ENCODE measurements at regions not wholly inside any gene's neighbourhood (a gene's known extent, or its start where the extent isn't known, plus 50 kb on each side); places are given as distances from the start of the nearest gene placed in this dataset.

GRCh38 chr22:48746789-48747425 lies 1080.8 kb downstream of the BRD1 start:
- DNase-seq (ENCODE audit: low spot score), result no peak

- DNase-seq (ENCODE audit: low spot score), result no peak
Measured at GRCh38 chr22:48745842-48746788, 1081.6 kb downstream of the BRD1 start.

- no peak for DNase-seq (ENCODE audit: low spot score)
Measured at GRCh38 chr22:48744967-48745841, 1082.5 kb downstream of the BRD1 start.

GRCh38 chr22:48744283-48744641 lies 1083.4 kb downstream of the BRD1 start:
- no peak for DNase-seq (ENCODE audit: low spot score)

GRCh38 chr22:48743601-48744282 lies 1083.9 kb downstream of the BRD1 start:
- no peak for DNase-seq (ENCODE audit: low spot score)

- DNase-seq (ENCODE audit: low spot score), result no peak
Measured at GRCh38 chr22:48742556-48743343, 1084.9 kb downstream of the BRD1 start.

- DNase-seq (ENCODE audit: low spot score), result no peak
Measured at GRCh38 chr22:48742191-48742555, 1085.5 kb downstream of the BRD1 start.

GRCh38 chr22:48741540-48741939 lies 1086.1 kb downstream of the BRD1 start:
- DNase-seq (ENCODE audit: low spot score), result no peak

GRCh38 chr22:48740731-48741405 lies 1086.8 kb downstream of the BRD1 start:
- DNase-seq (ENCODE audit: low spot score), result no peak

GRCh38 chr22:48740086-48740730 lies 1087.5 kb downstream of the BRD1 start:
- DNase-seq (ENCODE audit: low spot score), result no peak

- DNase-seq (ENCODE audit: low spot score), result no peak
Measured at GRCh38 chr22:48739348-48740085, 1088.2 kb downstream of the BRD1 start.

GRCh38 chr22:48738204-48738980 lies 1089.3 kb downstream of the BRD1 start:
- DNase-seq (ENCODE audit: low spot score), result no peak

GRCh38 chr22:48737461-48738203 lies 1090.0 kb downstream of the BRD1 start:
- DNase-seq (ENCODE audit: low spot score), result no peak

GRCh38 chr22:48736593-48737460 lies 1090.8 kb downstream of the BRD1 start:
- no peak for DNase-seq (ENCODE audit: low spot score)

GRCh38 chr22:48734961-48735360 lies 1092.7 kb downstream of the BRD1 start:
- DNase-seq (ENCODE audit: low spot score), result no peak

GRCh38 chr22:48734359-48734758 lies 1093.3 kb downstream of the BRD1 start:
- no peak for DNase-seq (ENCODE audit: low spot score)
